ENCODE measurements at regions not wholly inside any gene's neighbourhood (a gene's known extent, or its start where the extent isn't known, plus 50 kb on each side); places are given as distances from the start of the nearest gene placed in this dataset.

DNA sequence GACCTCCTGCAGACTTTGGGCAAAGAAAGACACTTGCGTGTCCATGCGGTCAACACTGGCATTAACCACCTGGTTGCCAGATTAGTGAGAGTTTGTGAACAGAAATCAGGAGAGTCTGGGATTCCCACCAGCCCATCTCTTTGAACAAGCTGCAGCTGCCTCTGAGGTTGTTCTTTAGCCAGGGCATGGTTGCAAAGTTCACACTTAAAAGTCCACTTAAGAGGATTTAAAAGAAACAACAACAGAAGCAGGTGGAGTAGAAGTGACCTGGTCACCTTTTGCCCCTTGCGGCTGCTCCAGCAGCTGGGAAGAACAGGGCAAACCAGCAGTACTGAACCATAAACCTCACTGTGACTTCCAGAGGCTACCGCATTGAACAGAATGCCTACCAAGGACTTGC, 97.3 kb downstream of the FOXB1 start:
- TF ChIP-seq EZH2phosphoT487 (IDR thresholded peaks at IDR 0.05; ENCODE audit: borderline replicate concordance) = no peak
- no peak for TF ChIP-seq CTCF (conservative IDR thresholded peaks at IDR 0.05; ENCODE audit: low read length)

Data from Loucy (cell line).